Panc1 (cell line): ENCODE measurements at regions not wholly inside any gene's neighbourhood (a gene's known extent, or its start where the extent isn't known, plus 50 kb on each side); places are given as distances from the start of the nearest gene placed in this dataset.

ENCODE experiments used
- ATAC-seq: fragments of 200-7000 bp; cut with Tn5 transposase; 2 replicates; pipeline ENCODE4 v1.9.1; 2020; ENCODE audit warnings: mild to moderate bottlenecking, moderate library complexity
- BruUV-seq: library from RNA; stranded (reverse); fragments of 400-500 nt; replicated peaks from 2 replicates; lab custom pipeline; 2021; lab: Mats Ljungman, UMichigan
- CTCF ChIA-PET: fragments of 300-600 bp; sonication (Branson Sonifier 250); formaldehyde crosslinking; loops from one replicate; lab custom pipeline; 2022; ENCODE audit warnings: antibody characterized with exemption; lab: Charles Lee
- POLR2A ChIA-PET: fragments of 300-600 bp; sonication (Branson Sonifier 250); formaldehyde crosslinking; loops from one replicate; lab custom pipeline; 2022; ENCODE audit warnings: antibody characterized with exemption; lab: Charles Lee
- DNase-seq: peaks from one replicate; pipeline ENCODE4 v3.0.0-alpha.2; 2010; ENCODE audit warnings: low read depth, low spot score
- H3K27ac ChIP-seq: 2 replicates; pipeline ENCODE4 v1.5.1; 2011; ENCODE audit warnings: mild to moderate bottlenecking, low read length, inconsistent platforms
- H3K27me3 ChIP-seq: fragments of 200-500 bp; sonication (Bioruptor generic); 2 replicates; pipeline ENCODE4 v1.6.0; 2014; ENCODE audit warnings: low read length, inconsistent platforms; ENCODE audit not compliant: control insufficient read depth, insufficient read depth
- H3K36me3 ChIP-seq: fragments of 200-500 bp; sonication (Bioruptor generic); 2 replicates; pipeline ENCODE4 v1.5.1; 2014; ENCODE audit warnings: inconsistent platforms, mild to moderate bottlenecking, low read length, moderate library complexity; ENCODE audit not compliant: control insufficient read depth, insufficient read depth
- H3K4me1 ChIP-seq: 2 replicates; pipeline ENCODE4 v1.5.1; 2011; ENCODE audit warnings: inconsistent platforms, mild to moderate bottlenecking, low read length, moderate library complexity; ENCODE audit not compliant: control insufficient read depth, insufficient read depth
- H3K4me3 ChIP-seq, 2 experiments: 2 replicates each; pipeline ENCODE4 v1.5.1; 2011 to 2012; ENCODE audit warnings: low read depth in 2 of 2, low read length in 2 of 2, mild to moderate bottlenecking in 2 of 2, inconsistent platforms in 1 of 2, moderate library complexity in 1 of 2
- H3K9me3 ChIP-seq: fragments of 200-500 bp; sonication (Bioruptor generic); 2 replicates; pipeline ENCODE4 v1.5.1; 2014; ENCODE audit warnings: low read depth, mild to moderate bottlenecking, inconsistent platforms, low read length, moderate library complexity; ENCODE audit not compliant: control insufficient read depth, insufficient read depth
- CTCF ChIP-seq: fragments of 450-650 bp; IDR thresholded peaks from 2 replicates; pipeline ENCODE4 v1.5.1; 2017; ENCODE audit warnings: mild to moderate bottlenecking
- POLR2AphosphoS5 ChIP-seq: IDR thresholded peaks from 2 replicates; pipeline ENCODE4 v1.6.1; 2012; ENCODE audit warnings: mild to moderate bottlenecking, low read depth, low read length, moderate library complexity
- REST ChIP-seq, 2 experiments: IDR thresholded peaks; 2 replicates each; pipeline ENCODE4 v1.6.1; 2011 to 2012; ENCODE audit warnings: low read depth in 2 of 2, control low read depth in 1 of 2, low read length in 1 of 2, mild to moderate bottlenecking in 1 of 2, moderate library complexity in 1 of 2; ENCODE audit not compliant: insufficient read depth in 1 of 2
- SIN3A ChIP-seq: IDR thresholded peaks from 2 replicates; pipeline ENCODE4 v1.6.1; 2012; ENCODE audit warnings: low read depth, mild to moderate bottlenecking, low read length, moderate library complexity, borderline replicate concordance; ENCODE audit not compliant: insufficient read depth
- TCF7L2 ChIP-seq: IDR thresholded peaks from 2 replicates; pipeline ENCODE4 v1.6.1; 2011; ENCODE audit warnings: mild to moderate bottlenecking, low read depth, low read length, inconsistent platforms
- in situ Hi-C: cut with HindIII; loops from 2 replicates; pipeline ENCODE4 v1.10.0; 2016; ENCODE audit warnings: low sequenced_read_pairs, low pct_unique_long_range_greater_than_20kb
- intact Hi-C: fragments of 100-400 bp; cut with micrococcal nuclease; formaldehyde crosslinking; loops from one replicate; pipeline ENCODE4 v1.10.0; 2022; ENCODE audit not compliant: unreplicated experiment

- ChIA-PET CTCF (no interaction called here), POLR2A (no interaction called here)
- TF ChIP-seq REST (IDR thresholded peaks at IDR 0.05; ENCODE audit: insufficient read depth in 1 of 2, low read depth in 2 of 2, low read length in 1 of 2) (no peak), SIN3A (no peak), TCF7L2 (no peak), POLR2AphosphoS5 (no peak)
- no peak for ATAC-seq
- no peaks in the 10 kb centered on the region for H3K4me1 ChIP-seq
- in situ Hi-C loops = no loop called here
- no peak for DNase-seq
- H3K27me3 ChIP-seq = no peaks in the 10 kb centered on the region
- H3K27ac ChIP-seq = no peak overlapping the region
- no peaks in the 10 kb centered on the region for H3K9me3 ChIP-seq
- no peak overlapping the region for H3K4me3 ChIP-seq
- H3K36me3 ChIP-seq = no peaks in the 10 kb centered on the region
- intact Hi-C loops = no loop called here
- BruUV-seq = no TSS peak
Observed at GRCh38 chr5:121164632-121165031, 687.0 kb upstream of the FTMT start.

GRCh38 chr5:121171361-121171760 is 680.3 kb upstream of the FTMT start:
- no TSS peak for BruUV-seq
- no peaks in the 10 kb centered on the region for H3K27me3 ChIP-seq
- no peak overlapping the region for H3K27ac ChIP-seq
- DNase-seq = no peak
- H3K4me1 ChIP-seq = no peaks in the 10 kb centered on the region
- CTCF ChIA-PET = no interaction called here
- H3K9me3 ChIP-seq = no peaks in the 10 kb centered on the region
- TF ChIP-seq POLR2AphosphoS5 (no peak), SIN3A (no peak), CTCF (no peak), REST (IDR thresholded peaks at IDR 0.05; ENCODE audit: insufficient read depth in 1 of 2, low read depth in 2 of 2, low read length in 1 of 2) (no peak), TCF7L2 (no peak)
- no peaks in the 10 kb centered on the region for H3K36me3 ChIP-seq
- H3K4me3 ChIP-seq = no peak overlapping the region
- ATAC-seq = no peak
- POLR2A ChIA-PET = no interaction called here
- in situ Hi-C loops = no loop called here
- intact Hi-C loops = no loop called here
